ENCODE measurements at regions not wholly inside any gene's neighbourhood (a gene's known extent, or its start where the extent isn't known, plus 50 kb on each side); places are given as distances from the start of the nearest gene placed in this dataset.

DNA sequence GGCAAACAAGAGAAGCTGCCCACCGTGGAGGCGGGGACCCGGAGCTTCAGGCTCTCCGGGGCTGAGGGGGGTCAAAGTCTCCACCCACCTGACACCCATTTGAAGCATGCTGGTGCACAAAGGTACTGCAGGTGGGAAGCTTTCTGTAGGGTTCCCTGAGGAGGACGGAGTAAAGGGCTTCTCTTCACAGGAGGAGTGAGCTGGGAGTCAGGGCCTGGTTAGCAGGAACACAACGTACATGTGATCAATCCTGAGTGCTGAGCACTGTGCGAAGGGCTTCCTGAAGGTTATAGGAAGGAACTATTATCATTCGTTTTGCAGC is 252.9 kb upstream of the RPL38 start:
- Mint-ChIP-seq H3K9me3 (no peaks in the 10 kb centered on the region), H3K27ac (no peak overlapping the region), H3K4me1 (no peaks in the 10 kb centered on the region), H3K27me3 (peaks cover 11% of the 10 kb centered on the region), H3K4me3 (no peak overlapping the region), H3K36me3 (ENCODE audit: low read depth) (no peaks in the 10 kb centered on the region)
- DNase-seq: no peak
- intact Hi-C loops (cut with micrococcal nuclease): no loop called here

DNA sequence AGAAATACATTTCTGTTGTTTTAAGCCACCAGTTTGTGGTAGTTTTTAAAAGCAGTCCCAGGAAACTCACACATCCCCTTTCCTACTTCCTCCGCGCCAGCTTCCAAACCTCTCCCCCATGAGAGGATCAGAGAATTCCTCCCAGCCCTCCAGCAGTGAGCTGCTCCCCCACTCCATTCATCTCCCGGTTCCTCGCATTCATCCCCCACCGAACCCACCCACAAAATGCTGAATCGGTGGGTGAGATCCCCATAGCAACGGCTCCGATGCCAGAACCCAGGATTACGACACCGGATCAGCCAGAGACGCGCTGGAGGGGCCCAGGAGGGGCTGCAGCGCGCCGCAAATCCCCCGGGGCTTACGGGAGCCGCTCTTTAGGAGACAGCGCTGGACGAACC is 251.4 kb upstream of the RPL38 start:
- H3K27ac Mint-ChIP-seq: no peak overlapping the region
- no peaks in the 10 kb centered on the region for H3K4me1 Mint-ChIP-seq
- DNase-seq: no peak
- intact Hi-C loops (cut with micrococcal nuclease): no loop called here
- H3K27me3 Mint-ChIP-seq: peaks cover 11% of the 10 kb centered on the region
- H3K4me3 Mint-ChIP-seq: no peak overlapping the region
- H3K9me3 Mint-ChIP-seq: no peaks in the 10 kb centered on the region
- no peaks in the 10 kb centered on the region for H3K36me3 Mint-ChIP-seq (ENCODE audit: low read depth)

DNA sequence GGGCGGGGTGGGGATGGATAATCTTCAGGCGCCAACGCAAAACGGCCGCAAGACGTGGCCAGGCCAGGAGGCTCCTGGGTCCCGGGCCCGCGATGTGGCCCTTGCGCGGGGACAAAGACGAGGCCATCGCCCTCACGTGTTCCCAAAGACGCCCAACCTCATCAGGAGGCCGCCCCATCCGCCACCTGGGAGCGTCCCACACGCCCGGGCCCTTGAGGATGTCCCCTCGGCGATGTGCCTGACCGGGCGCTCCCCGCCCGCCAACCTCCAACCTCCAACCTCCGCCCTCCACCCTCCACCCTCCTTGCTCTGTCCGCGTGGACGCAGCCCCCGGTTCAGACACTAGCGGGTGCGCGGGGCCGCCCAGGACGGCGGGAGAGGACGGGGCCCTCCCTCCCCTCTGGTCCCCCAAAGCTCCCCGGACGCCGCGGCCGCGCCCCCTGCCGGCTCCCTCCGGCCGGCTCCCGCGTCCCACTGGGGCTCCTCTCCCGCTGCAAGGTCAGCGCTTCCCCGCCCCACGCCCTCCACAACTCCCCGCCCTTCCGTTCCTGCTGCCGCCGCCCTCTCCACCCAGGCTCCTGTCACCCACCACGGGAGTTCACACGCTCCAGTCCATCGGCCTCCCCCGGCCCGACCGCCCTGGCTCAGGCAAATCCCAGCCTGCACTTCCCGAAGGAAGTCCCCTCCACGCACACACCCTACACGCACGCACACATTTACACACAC is 250.8 kb upstream of the RPL38 start:
- no peak overlapping the region for H3K27ac Mint-ChIP-seq
- no peaks in the 10 kb centered on the region for H3K9me3 Mint-ChIP-seq
- H3K4me1 Mint-ChIP-seq: no peaks in the 10 kb centered on the region
- H3K27me3 Mint-ChIP-seq: peaks cover 11% of the 10 kb centered on the region
- no peak overlapping the region for H3K4me3 Mint-ChIP-seq
- intact Hi-C loops (cut with micrococcal nuclease): no loop called here
- H3K36me3 Mint-ChIP-seq (ENCODE audit: low read depth): no peaks in the 10 kb centered on the region
- peak; percentile 70 for DNase-seq

DNA sequence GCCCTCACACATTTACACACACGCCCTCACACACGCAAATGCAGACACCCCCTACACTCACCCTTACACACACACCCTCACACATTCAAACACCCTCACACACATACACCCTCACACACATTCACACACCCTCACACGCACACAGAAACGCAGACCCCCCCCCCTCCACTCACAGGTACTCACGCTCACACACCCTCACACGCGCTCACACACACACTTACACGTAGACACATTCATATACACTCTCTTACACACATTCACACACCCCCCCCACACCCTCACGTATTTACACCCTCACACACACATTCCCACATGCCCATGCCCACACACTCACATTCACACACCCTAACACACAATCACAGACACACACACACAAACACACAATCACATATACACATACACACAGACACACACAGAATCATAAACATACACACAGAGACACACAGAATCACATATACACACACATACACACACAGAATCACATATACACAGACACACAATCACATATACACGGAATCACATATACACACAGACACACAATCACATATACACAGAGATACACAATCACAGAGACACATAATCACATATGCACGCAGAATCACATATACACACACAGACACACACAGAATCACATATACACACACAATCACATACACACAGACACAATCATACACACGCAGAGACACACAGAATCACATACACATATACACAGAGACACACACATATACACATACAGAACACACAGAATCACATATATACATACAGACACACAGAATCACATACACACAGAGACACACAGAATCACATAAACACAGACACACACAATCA is 250.1 kb upstream of the RPL38 start:
- H3K27me3 Mint-ChIP-seq: peaks cover 11% of the 10 kb centered on the region
- intact Hi-C loops (cut with micrococcal nuclease): no loop called here
- H3K27ac Mint-ChIP-seq: no peak overlapping the region
- no peak overlapping the region for H3K4me3 Mint-ChIP-seq
- H3K9me3 Mint-ChIP-seq: no peaks in the 10 kb centered on the region
- H3K4me1 Mint-ChIP-seq: no peaks in the 10 kb centered on the region
- DNase-seq: no peak
- H3K36me3 Mint-ChIP-seq (ENCODE audit: low read depth): no peaks in the 10 kb centered on the region

DNA sequence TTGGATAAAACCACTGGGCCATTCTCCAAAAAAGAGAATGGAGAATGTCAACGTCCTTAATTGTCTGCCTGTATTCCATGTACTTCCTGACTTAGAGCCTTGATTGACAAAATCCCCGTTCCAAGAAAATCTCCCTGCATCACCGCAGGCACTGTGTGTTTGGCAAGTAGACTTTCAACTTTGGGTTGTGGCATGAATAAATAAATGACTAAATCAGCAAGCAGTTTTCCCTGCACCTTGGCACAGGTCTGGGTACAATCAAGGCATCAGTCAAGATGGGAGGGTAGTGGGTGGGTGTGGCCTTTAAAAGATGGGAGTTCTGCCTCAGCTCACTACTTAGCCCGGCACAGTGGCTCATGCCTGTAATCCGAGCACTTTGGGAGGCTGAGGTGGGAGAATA is 248.5 kb upstream of the RPL38 start:
- no peak for DNase-seq
- Mint-ChIP-seq H3K27ac (no peak overlapping the region), H3K4me1 (no peaks in the 10 kb centered on the region), H3K36me3 (ENCODE audit: low read depth) (no peaks in the 10 kb centered on the region), H3K27me3 (peaks cover 11% of the 10 kb centered on the region), H3K4me3 (no peak overlapping the region), H3K9me3 (no peaks in the 10 kb centered on the region)
- intact Hi-C loops (cut with micrococcal nuclease): no loop called here

DNA sequence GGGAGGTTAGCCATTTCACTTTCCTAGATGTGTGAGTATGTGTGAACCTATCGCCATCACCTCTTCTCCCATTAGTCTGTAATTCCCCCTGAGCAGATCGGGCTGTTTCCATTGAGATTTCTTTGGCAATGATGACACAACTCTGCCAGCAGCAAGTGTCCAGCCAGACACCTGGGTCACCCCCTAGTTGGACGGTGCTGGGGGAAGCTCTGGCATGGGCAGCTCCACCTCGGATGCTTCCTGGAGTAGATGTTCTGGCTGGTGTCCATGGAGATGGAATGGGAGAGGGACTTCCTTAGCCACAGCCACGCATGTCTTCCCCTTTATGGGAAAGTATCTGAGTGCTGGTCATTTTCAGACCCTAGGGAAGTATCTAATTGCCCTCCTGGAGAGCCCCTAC is 247.9 kb upstream of the RPL38 start:
- Mint-ChIP-seq H3K4me1 (no peaks in the 10 kb centered on the region), H3K27me3 (peaks cover 11% of the 10 kb centered on the region), H3K36me3 (ENCODE audit: low read depth) (no peaks in the 10 kb centered on the region), H3K9me3 (no peaks in the 10 kb centered on the region), H3K4me3 (no peak overlapping the region), H3K27ac (no peak overlapping the region)
- no peak for DNase-seq
- intact Hi-C loops (cut with micrococcal nuclease): no loop called here

DNA sequence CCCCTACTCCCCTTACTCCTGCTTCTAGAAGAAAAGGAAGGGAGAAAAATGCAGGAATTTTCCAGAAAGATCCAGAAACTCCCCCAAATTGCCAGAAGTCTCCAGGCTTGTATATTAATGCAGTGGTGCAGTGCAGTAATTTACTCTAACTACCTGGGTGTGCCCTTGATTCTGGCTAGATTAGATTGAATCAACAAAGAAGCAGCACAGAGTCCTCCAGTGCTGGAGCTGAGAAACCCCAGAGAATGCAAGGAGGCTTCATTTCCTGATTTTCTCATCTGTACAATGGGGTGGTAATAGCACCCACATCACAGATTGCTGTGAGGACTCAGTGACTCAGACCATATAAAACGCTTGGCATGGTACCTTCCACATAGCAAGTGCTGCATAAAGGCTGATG is 247.3 kb upstream of the RPL38 start:
- H3K36me3 Mint-ChIP-seq (ENCODE audit: low read depth): no peaks in the 10 kb centered on the region
- H3K9me3 Mint-ChIP-seq: no peaks in the 10 kb centered on the region
- no peak for DNase-seq
- no peak overlapping the region for H3K27ac Mint-ChIP-seq
- H3K4me1 Mint-ChIP-seq: no peaks in the 10 kb centered on the region
- peaks cover 11% of the 10 kb centered on the region for H3K27me3 Mint-ChIP-seq
- no peak overlapping the region for H3K4me3 Mint-ChIP-seq
- intact Hi-C loops (cut with micrococcal nuclease): no loop called here

DNA sequence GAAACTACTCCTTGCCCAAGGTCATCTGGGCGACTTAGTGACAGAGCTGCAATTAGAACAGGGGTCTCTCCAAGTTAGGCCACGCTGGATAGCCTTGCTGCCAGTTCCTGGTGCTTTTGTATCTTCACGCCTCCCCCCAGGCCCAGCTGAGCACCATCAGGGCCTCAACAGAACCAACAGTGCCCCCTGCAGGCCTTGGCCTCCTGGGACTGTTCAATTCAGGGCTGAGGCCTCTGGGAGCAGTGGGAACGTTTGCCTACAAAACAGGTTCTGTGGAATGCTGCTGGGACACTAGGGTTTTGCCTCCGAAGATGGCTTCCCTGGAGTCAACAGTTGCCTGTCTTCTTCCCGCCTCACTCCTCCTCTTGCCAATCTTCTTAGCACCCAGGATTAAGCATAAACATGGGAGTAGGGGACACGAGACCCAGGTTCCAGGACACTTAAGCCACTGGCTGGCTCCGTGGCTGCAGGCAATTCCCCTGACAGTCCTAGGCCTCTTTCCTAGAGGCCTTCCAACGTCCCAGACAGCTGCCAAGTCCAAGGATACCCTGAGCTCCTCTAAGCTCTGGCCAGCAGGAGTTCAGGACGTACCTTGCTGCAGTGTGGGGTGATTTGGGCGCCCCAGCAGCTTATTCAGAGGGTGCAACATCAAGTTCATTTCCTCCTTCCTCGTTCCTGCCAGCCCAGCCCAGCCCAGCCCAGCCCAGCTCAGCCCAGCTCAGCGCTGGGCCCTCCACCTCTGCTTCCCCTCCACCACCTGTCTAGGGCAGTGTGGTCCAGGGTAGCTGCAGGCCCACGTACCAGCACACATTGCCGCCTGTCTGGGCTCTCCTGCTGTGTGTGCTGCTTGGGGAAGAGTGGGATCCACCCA is 246.6 kb upstream of the RPL38 start:
- DNase-seq: peak; percentile 77
- no peaks in the 10 kb centered on the region for H3K9me3 Mint-ChIP-seq
- H3K27ac Mint-ChIP-seq: no peak overlapping the region
- no peak overlapping the region for H3K4me3 Mint-ChIP-seq
- H3K27me3 Mint-ChIP-seq: peaks cover 7% of the 10 kb centered on the region
- intact Hi-C loops (cut with micrococcal nuclease): no loop called here
- no peaks in the 10 kb centered on the region for H3K4me1 Mint-ChIP-seq
- H3K36me3 Mint-ChIP-seq (ENCODE audit: low read depth): no peaks in the 10 kb centered on the region

DNA sequence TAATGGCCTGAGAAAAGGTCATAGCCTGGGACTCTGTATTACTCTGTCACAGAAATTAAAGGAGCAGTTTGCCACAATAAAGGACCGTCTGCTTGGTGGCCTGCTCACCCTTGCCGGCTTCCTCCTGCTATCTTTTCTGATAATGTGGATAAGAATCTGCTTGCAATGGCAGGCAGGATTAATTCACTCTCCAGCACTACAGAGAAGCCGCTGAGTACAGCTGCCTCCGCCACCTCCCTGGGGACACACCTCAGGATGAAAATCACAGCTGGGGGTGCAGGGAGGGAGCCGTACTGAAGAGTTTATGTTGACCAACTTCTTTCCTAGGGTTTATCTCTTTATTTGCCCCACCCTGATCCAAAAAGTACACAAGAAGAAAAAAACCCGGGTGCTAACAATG is 245.9 kb upstream of the RPL38 start:
- no peak for DNase-seq
- H3K4me1 Mint-ChIP-seq: no peaks in the 10 kb centered on the region
- no peaks in the 10 kb centered on the region for H3K9me3 Mint-ChIP-seq
- intact Hi-C loops (cut with micrococcal nuclease): no loop called here
- no peak overlapping the region for H3K27ac Mint-ChIP-seq
- H3K27me3 Mint-ChIP-seq: peaks cover 3% of the 10 kb centered on the region
- H3K4me3 Mint-ChIP-seq: no peak overlapping the region
- no peaks in the 10 kb centered on the region for H3K36me3 Mint-ChIP-seq (ENCODE audit: low read depth)

DNA sequence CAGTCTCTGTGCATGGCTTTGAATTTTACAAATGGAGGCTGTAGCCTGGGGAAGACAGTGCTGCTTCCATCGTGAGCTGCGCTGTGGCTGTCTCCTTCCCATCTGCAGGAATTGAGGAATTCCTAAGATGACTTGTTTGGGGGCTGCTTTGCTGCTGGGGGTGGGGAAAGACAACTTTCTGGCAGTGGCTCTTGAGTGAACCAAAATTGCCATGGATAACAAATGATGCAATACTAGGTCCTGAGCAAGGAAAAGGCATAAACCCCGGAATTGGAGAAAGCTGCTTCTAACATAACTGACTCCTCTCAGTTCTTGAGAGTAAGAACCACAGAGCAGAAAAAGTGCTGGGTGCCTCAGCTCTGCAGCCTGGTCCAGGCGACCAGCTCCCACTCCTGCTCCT is 245.0 kb upstream of the RPL38 start:
- no peaks in the 10 kb centered on the region for H3K4me1 Mint-ChIP-seq
- intact Hi-C loops (cut with micrococcal nuclease): no loop called here
- H3K27ac Mint-ChIP-seq: no peak overlapping the region

DNA sequence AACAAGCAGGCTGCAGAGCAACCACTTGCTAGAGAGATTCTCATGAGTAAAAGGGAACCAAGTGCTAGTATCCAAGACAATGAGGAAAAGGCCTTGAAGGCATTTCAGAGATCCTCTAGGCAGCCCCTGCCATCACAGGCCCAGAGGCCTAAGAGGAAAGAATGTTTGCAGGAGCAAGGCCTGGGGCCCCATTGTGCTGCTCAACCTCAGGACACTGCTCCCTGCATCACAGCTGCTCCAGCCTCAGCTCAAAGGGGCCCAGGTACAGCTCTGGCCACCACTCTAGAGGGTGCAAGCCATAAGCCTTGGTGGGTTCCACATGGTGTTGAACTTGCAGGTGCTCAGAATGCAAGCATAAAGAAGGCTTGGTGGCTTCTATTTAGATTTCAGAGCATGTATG is 243.0 kb upstream of the RPL38 start:
- no peaks in the 10 kb centered on the region for H3K9me3 Mint-ChIP-seq
- no peak overlapping the region for H3K4me3 Mint-ChIP-seq
- peaks cover 8% of the 10 kb centered on the region for H3K27me3 Mint-ChIP-seq
- H3K36me3 Mint-ChIP-seq (ENCODE audit: low read depth): no peaks in the 10 kb centered on the region
- H3K27ac Mint-ChIP-seq: no peak overlapping the region
- intact Hi-C loops (cut with micrococcal nuclease): no loop called here
- no peak for DNase-seq
- no peaks in the 10 kb centered on the region for H3K4me1 Mint-ChIP-seq

More for the DNA sequence above, 245.0 kb upstream of the RPL38 start:
- Mint-ChIP-seq H3K27me3 (peaks cover 3% of the 10 kb centered on the region), H3K36me3 (ENCODE audit: low read depth) (no peaks in the 10 kb centered on the region), H3K9me3 (no peaks in the 10 kb centered on the region), H3K4me3 (no peak overlapping the region)
- no peak for DNase-seq

DNA sequence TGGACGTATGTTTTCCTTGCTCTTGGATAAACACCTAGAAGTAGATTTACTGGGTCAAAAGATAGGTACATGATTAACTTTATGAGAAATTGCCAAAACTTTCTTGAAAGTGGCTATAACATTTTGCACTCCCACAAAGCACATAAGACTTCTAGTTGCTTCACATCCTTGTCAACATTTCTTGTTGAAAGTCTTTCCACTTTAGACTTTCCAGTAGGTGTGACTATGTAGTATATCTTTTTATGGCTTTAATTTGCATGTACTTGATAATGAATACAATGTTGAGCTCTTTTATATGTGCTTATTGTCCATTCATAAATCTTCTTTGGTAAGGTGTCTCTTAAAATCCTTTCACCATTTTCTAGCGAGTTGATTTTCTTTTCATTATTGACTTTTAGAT is 241.2 kb upstream of the RPL38 start:
- H3K27me3 Mint-ChIP-seq: peaks cover 9% of the 10 kb centered on the region
- no peaks in the 10 kb centered on the region for H3K4me1 Mint-ChIP-seq
- H3K36me3 Mint-ChIP-seq (ENCODE audit: low read depth): no peaks in the 10 kb centered on the region
- no peak overlapping the region for H3K4me3 Mint-ChIP-seq
- H3K9me3 Mint-ChIP-seq: no peaks in the 10 kb centered on the region
- no peak for DNase-seq
- intact Hi-C loops (cut with micrococcal nuclease): no loop called here
- no peak overlapping the region for H3K27ac Mint-ChIP-seq

DNA sequence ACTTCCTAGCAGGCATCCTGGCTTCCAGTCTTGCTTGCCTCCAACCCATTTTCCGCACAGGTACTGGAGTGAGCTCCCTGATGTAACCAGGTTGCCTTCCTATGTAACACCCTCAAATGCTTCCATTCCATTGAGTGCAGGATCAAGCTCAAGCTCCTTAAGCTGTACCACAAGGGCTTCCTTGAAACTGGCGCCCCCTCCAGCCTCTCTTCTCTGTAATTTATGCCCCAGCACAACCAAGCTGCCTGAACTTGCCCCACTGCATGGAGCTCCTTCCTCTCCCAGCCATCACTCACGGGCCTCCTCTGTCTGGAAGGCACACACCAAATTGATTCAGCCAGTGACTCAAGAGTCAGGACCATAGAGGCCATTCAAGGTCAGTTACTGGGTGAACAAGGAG is 234.8 kb upstream of the RPL38 start:
- no peak for DNase-seq
- Mint-ChIP-seq H3K27me3 (peaks cover 18% of the 10 kb centered on the region), H3K4me3 (no peak overlapping the region), H3K27ac (no peak overlapping the region), H3K4me1 (no peaks in the 10 kb centered on the region), H3K9me3 (no peaks in the 10 kb centered on the region), H3K36me3 (ENCODE audit: low read depth) (no peaks in the 10 kb centered on the region)
- intact Hi-C loops (cut with micrococcal nuclease): no loop called here

DNA sequence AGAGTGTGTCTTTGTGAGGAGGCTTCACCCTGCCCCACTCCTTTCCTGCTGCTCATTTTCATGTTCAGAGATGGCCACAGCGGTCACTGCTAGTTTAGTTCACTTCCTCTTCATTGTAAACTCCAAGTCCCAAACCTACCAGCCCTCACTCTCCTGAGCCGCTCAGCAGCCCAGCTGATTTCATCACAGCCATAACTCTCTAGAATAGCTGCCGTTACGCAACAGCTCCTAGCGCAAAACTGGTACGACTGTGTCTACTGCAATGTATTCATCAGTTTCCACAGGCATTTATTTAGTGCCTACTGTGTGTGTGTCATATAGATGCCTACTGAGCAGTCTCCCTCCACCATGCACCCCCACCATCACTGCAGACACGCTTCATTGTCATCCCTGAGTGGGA is 233.5 kb upstream of the RPL38 start:
- DNase-seq: no peak
- Mint-ChIP-seq H3K4me3 (no peak overlapping the region), H3K27me3 (peaks cover 15% of the 10 kb centered on the region), H3K9me3 (no peaks in the 10 kb centered on the region), H3K27ac (no peak overlapping the region), H3K4me1 (no peaks in the 10 kb centered on the region), H3K36me3 (ENCODE audit: low read depth) (no peaks in the 10 kb centered on the region)
- intact Hi-C loops (cut with micrococcal nuclease): no loop called here

All from activated CD4-positive, alpha-beta T cell treated with anti-CD3 and anti-CD28 coated beads, Interleukin-2, amount 10 ng/mL, durations not matched to agents 24 days and 14 days (primary cell).